UCSD-AML1 (cell line): ENCODE measurements at regions not wholly inside any gene's neighbourhood (a gene's known extent, or its start where the extent isn't known, plus 50 kb on each side); places are given as distances from the start of the nearest gene placed in this dataset.

Experiments used
- DNase-seq: peaks from one replicate; lab custom pipeline; 2025; ENCODE audit not compliant: unreplicated experiment; lab: John Stamatoyannopoulos, UW

DNA sequence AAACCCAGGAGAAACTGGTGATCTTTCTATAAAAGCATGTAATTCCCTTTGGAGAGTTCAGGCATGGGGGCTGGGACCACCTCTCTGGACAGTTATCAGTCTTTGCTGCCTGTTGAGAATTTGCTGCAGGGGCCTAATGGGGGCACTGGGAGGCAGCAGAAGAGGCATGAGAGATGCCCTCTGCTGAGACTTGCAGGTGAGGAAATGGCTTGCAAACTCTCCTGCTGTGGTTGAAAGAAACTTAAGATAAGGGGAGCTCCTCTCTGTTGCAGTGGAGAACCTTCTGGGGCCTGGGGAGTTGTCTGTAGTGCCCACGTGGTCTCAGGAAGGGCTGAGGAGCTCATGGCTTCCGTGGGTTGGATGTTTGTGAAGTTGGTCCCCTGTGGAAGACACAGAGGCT, 301.1 kb upstream of the FOXF1 start:
- no peak for DNase-seq

DNA sequence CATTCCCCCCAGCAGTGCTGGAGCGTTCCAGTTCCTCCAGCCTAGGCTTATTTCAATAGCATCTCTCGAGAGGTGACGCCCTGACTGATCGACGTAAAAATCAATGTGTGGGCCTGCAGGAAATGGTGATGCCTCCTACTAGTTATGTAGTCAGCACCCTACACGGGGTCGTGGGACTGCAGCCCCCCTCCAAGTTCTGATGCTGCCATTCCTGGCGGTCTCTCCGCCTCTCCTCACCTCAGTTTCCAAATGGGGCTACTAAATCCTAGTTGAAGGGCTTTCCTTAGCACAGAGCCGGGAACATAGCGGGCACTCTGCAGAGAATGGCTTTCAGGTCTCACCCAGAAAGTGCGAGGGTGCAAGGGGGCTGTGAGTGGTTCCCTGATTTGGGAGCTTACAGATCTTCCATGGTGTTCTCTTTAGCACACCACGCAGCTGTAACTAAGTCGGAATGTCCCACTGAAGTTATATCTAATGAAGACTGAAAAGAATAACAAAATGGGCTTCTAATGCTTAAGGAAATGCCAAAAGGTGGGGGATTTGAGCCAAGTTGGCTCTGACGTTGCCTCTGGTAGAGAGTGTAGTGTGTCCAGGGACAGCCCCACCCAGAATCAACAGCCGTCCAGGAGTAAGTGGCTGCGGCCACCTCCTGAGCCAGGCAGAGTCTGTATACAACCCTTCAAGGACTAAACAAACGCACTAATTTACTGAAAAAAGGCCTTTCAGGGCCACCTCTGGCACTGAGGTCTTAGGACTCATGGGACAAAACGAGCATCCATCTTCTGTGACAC, 299.7 kb upstream of the FOXF1 start:
- no peak for DNase-seq

DNA sequence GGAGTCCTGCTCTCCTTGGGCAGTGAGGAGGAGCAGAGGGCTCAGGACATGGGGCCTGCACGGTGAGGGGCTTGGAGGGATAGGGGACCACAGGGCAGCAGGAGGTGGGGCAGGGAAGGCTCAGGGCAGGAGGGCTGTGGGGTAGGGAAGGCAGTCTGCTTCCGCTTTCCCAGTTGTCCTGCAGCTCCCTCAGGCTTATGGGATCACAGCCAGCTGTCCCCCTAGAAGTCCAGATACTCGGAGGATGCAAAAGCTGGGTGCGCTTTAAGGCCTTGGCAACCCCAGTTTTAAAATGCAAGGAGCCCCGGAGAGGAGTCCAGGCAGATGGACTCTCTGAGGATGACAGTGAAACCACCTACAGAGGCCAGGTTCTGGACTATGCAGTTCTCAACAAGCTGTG, 299.1 kb upstream of the FOXF1 start:
- no peak for DNase-seq

DNA sequence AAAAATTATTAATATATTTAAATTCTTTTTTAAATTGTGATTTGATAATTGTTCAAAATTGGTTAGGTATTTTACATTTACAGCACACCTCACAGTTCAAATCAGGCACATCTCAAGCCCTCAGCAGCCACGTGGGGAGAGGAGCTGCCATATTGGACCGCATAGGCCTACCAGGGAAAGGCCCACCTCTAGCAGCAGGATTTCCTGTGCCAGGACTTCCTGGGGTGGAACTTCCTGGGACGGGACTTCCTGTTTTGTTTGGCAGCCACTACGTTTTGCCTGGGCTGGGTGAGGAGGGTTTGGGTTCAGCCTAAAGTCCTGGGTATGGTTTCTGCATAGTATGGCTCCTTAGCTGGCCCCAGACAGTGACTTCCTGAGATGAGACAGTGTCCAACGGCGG, 298.5 kb upstream of the FOXF1 start:
- DNase-seq = no peak

DNA sequence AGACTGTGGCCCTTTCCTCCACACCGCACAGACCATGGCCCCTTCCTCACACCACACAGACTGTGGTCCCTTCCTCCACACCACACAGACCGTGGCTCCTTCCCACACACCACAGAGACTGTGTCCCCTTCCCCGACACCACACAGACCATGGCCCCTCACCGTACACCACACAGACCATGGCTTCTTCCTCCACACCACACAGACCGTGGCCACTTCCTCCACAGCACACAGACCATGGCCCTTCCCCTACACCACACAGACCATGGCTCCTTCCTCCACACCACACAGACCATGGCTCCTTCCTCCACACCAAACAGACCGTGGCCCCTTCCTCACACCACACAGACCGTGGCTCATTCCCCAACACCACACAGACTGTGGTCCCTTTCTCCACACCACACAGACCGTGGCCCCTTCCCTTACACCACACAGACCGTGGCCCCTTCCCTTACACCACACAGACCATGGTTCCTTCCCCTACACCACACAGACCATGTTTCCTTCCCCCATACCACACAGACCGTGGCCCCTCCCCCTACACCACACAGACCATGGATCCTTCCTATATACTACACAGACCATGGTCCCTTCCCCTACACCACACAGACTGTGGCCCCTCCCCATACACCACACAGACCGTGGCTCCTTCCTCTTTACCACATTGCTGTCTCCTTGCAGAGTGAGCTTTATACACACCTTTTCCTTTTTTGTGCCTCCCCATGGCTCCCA, 297.5 kb upstream of the FOXF1 start:
- peak; percentile 60 for DNase-seq

DNA sequence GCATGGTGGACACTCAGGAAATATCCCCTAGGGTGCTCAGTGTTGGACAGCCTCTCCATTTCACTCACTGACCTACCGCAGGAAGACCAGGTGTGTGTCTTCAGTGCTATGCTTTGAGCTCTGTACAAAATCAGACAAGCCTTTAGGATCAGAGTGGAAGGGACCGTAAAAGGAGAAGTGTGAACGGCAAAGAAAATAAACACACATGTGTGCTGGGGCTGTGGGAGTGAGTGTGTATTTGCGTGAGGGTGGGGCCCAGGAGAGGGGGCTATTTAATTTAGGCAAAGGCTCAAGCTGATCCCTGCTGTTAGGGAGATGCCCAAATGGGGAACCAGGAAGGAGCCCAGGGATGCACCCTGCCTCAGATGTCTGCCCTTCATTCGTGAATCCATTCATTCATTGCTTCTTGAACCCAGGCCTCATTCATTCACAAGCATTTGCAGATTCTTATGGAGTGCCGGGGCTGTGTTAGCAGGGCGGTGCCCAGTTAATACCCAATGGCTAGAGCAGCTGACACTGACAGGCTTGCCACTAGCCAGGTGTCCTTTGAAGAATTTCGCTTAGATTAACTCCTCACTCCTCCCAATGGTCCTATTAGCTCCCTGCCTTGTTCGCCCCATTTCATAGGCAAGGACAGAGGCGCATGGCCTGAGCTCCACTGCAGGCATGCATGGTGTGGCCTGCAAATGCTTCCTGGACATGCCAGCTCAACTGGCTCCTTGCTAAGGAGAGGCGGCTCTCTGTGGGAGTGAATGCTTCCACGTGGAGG, 296.7 kb upstream of the FOXF1 start:
- DNase-seq = no peak

DNA sequence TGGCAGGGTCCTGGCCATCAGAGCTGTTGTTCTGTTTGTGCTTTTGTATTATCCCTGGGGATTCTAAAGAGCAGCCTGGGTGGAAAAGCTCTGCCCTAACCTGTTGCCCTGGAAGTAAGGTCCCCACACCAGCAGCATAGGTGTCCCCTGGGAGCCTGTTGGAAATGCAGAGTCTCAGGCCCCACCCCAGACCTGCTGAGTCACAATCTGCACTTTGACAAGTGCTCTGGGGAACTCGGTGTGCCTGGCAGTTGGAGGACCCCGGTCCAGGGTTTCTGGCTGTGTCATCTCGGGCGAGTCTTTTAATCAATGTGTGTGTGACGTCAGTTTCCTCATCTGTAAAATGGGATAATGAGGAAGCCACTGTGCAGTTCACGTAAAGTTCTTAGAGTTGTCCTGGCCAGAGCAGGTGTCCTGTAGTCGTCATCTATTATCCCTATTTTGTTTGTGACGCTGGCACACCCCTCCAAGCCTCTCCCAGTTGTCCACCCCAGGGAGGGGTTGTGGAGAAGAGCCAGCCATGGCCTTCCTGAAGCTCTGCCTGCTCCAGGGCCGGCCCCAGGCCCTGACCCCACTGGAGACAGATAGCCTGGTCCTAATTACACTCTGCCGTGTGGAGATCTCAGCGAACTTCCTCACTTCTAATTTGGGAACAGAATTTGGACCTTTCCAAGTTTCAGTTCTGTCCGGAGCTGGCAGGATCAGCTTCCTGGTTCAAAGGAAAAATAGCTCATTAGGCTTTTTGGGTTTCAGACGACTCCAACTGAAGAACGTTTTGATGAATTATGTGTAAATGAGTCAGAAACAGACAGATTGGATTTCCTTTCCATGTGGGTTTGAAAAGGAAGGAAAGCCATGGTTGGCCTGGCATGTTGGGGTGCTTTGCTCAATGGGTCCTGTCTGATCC, 295.7 kb upstream of the FOXF1 start:
- no peak for DNase-seq

DNA sequence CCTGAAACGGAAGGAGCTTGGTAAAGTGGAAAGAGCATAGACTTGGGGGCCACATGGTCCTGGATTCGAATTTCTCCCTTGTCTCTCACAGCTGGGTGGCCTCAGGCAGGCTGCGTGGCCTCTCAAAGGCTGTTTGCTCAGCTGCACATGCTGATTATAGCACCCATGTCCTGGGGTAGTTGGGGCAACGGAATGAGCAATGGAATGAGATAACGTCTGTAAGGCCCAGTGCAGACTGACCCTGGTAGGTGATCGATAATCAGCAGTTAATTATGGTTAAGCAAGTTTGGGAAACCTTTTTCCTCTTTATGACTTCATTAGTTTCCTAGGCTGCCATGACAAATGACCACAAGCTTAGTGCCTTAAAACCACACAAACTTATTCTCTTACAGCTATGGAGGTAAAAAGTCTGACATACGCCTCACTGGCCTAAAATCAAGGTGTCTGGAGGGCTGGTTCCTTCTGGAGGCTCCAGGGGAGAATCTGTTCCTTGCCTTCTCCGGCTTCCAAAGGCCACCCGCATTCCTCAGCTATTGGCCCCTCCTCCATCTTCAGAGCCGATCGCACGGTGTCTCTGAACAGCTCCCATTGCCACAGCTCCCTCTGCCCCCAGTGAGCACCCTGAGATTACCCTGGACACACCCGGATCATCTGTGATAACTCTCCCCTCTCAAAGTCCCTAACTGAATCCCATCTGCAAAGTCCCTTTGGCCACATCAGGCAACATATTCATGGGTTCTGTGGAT, 294.9 kb upstream of the FOXF1 start:
- no peak for DNase-seq

DNA sequence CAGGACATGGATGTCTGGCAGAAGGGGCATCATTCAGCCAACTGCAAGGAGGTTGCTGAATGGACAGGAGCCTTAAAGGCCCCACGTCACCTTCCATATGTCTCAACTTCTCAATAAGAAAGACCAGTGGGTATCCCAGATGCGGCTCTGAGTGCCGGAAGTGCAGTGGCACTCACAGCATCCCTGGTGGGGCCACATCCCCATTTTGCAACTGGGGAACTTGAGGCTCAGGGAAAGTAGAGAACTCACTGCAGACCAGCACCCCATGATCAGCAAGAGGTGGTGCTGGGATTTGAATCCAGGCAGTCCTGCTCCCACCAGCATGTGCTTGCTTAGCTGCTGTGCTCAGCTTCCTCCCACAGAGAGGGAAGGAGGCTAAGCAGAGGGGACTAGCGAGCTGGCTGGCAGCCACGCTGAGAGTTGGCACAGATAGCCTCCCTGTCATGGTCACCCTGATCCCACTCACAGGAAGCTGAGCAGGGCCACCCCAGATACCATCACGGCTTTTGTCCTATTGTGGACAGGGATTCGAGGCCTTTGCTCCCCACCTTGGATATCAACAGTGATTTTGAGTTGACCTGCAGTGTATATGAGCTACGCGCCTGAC, 294.2 kb upstream of the FOXF1 start:
- no peak for DNase-seq

DNA sequence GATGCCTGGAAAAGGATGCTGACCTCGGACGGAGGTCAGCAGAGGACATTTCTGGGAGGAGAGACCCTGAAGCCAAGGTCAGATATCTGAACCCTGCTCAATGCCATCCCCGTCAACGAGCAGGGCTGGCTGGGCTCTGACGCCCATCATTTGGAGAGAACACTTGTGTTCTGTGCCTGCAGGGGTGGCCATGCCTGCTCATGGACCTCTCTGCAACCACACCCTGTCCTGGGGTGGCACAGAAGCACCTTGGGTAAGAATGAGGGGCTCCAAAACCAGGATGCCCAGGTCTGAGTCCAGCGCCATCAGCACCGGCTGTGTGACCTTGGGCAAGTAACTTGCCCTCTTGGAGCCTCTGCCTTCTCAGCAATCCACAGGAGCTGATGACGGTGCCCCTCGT, 293.7 kb upstream of the FOXF1 start:
- DNase-seq = no peak

DNA sequence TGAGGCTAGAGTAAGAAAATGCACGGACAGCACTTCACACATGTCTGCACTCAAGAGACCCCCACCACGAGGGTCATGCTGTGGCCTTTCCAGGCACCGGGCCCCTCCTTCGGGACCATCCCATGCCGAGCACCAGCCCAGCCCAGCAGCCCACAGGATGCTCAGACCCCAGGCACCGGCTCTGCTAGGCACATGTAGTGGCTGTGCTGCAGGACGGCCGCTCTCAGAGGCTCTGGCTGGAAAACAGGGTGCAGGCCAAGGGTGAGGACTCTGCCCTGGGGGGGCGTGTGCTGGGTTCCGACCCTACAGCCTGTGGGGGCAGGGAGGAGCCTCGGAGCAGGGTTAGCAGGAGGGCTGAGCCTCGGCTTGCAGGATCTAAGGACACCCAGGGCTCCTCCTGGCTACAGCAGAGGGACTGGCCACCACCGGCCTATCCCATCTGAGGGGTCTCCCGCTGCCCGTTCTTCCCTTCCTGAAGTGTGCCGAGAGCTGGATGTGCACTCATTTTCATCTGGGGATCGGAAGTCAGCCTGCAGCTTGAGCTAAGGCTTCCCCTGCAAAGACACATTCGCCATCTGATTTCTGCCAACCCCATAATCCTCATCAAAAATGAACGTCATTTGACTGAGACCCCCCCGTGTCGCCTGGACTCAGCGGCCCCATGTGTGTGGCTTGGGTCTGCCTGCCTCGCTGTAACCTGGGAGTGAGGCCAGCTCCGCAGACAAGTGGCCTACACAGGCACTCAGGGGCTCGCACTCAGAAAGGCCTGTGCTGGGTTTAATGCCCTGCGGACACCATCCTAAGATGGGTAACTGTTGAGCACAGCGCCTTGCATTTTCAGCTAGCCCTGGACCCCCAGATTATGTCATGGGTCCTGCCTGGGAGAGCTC, 293.1 kb upstream of the FOXF1 start:
- no peak for DNase-seq

DNA sequence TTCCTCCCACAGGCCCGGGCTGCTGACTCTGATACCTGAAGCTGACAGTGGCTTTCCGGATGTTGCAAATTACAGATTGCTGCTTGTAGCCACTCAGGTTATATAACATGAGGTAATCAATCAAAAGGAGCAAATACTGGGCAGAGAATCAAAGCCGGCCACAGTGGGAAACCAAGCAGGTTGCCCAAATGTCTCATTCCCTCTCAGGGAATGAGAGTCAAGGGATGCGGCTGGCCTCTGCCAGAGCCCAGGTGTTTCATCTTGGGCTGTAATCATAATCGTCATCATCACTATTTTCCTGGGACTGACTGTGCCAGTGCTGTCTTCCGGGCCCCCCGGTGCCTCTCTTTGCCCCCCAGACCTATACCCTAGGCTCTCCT, 292.4 kb upstream of the FOXF1 start:
- DNase-seq = no peak

DNA sequence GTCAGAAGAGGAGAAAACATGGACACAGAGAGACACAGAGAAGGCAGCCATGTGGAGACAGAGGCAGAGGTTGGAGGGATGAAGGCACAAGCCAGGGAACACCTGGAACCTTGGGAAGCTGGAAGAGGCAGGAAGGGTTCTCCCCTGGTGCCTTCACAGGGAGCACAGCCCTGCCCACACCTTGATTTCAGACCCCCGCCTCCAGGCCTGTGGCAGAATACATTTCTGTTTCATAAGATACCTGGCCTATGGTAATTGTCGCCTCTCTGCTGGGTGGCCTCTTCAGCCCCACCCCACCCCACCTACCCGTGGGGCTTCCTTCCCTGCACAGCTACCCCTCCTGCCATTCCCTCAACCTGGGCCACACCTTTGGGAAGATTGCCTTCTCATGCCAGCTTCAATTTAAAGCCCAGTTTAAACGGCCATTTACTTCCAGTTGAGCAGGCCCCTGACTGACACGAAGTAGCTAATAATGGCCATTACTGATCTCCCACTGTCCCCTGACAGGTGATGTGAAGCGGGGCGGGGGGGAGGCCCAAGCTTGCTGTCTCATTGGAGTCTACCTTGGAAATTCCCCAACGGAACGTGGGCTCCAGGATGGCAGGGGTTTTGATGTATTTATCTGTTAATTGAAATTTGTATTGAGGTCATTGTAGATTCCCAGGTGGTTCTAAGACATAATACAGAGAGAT, 291.7 kb upstream of the FOXF1 start:
- no peak for DNase-seq

DNA sequence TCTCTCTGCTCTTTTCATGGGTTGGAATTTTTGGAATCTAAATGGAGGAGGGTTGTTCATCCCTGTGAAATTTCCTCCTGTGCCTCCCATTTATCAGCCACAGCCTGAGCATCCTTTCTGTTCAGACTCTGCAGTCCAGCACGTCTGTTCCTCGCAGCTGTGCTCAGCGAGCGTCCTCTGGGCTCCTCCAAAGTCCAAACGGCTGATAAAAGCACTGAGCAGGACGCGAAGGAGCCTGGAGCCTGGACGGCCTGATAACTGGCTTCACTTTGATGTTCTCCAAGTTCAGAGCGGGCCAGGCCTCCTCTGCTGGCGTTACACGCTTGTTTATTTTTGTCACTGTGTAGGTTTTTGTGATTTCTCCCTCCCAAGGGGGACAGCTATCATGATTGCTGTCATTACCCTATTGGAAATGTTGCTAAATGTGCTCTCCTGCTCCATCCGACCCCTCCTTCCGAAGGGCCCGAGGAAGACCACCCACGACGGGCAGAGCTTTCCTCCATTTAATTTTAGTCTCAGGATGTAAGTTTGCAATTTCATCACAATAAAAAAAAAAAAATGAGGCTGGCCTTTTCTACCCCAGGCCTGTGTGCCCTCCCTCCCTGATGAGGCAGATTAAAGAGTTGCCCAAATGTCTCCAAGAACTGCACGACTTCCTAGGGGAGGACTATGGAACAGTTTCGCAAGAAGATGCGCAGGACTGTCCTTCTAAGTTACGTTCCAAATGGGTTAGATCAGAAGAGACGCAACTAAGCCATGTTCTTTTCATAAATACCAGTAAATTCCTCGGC, 290.5 kb upstream of the FOXF1 start:
- no peak for DNase-seq

DNA sequence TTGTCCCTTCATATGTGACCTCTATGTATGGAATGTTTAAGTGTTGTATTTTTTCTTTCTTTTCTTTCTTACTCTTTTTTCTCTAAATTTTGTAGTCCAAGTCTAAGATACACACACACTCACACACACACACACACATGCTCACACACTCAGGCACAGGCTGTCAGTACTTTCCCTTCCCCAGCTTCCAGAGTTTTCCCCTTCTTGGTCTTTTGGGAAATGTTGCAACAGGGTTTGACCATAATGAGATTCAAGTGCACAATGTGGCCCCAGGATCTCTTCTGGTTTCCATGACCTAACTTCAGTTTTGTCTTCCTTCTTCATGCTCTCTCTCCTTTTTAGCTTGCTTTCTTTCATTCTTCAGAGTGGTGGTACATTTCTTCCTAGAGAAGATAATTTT, 289.8 kb upstream of the FOXF1 start:
- no peak for DNase-seq

DNA sequence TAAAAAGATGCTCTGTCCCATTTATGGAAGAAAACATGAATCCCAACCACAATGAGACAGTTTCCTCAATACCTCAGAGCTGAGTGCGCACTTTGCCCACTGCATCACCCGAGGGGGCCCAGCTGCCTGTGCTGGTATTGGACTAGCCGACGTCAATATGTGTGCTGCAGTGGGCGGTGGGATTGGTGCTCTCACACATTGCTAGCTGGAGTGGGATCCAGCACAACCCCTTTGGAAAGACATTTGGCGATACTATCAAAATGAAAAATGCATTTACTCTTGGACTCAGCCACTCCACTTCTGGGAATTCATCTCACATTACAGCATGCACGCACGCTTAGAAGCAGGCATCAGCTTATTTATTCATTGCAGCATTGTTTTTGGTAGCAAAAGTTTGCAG, 289.2 kb upstream of the FOXF1 start:
- DNase-seq = no peak

DNA sequence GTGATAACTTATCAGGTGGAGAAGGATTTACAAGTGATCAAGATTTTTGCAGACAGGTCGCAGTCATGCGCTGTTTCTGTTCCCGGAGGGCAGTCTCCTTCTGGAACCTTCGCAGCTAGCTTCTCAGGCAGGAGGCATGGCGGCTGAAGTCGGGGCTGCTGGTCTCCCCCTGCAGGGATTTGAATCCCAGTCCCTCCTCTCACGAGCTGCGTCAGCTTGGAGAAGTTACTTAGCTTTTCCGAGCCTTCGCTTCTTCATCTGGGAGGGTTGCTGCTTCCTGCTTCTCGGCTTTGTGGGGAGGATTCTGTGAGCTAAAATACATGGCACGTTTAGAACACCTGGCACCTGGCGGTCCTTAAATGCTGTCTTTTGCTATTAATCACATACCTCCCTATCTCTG, 287.8 kb upstream of the FOXF1 start:
- DNase-seq = no peak
